G401.6 (cell line): ENCODE measurements at regions not wholly inside any gene's neighbourhood (a gene's known extent, or its start where the extent isn't known, plus 50 kb on each side); places are given as distances from the start of the nearest gene placed in this dataset.

Source experiments
- FAIRE-seq: peaks from 2 replicates; lab custom pipeline; 2012; peaks lifted over from hg19 to GRCh38; lab: Jason Lieb, UNC

DNA sequence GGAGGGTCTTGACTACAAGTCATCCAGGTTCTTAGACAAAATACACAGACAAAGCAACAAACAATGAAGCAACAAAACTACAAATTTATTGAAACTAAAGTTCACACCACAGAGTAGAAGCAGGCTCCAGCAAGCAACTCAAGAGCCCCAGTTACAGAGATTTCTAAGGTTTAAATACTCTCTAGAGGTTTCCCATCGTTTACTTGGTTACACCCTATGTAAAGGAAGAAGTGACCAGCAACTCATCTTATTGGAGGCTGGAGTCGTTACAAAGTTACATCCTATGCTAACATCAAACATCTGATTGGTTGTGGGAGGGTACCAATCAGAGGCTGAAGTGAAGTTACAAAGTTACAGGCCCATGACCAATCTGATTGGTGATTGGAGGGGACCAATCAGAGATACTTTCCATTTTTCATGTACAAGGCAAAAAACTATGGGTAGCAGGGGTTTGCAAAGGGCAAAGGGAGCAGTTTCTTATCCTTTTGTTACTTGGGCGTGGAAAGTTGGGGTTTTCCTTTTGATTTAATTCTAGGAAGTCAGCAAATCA is 2292.6 kb upstream of the C9orf72 start:
- FAIRE-seq: no peak

DNA sequence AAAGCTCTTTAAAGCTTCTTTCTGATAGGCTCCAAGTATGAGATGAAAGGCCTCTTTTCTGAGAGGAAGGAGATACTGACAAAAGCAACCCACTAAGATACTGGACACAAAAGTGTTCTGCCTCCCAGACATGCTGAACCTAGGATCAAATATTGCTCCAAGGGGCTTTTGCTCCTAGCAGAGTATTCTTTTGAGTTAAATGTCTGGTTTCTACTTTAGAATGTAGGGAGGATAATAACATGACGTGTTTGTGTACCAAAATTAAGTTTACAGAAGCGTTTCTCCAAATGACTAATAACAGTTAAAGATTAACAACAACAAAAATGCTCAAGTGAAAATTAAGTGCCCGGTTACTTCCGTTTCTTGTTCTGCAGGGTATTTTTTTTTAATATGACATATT is 2293.3 kb upstream of the C9orf72 start:
- FAIRE-seq: no peak

DNA sequence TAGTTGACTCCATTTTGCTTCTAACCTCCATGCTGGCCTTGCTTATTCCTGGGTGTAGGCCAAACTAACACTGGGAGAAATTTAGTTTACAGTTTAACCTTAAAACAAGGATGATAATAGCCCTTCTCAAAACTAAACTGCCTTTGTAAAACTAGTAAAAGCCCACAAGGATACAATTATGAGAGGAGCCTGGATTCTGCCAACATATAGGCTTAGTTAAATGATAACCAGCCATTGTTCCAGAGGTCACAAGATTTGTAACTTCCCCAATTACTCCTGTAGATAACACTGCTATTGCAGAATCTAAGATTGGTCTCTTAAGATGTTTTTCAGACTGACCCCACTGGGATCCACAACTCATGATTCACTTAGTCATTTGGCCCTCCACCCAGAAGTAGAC is 2300.3 kb upstream of the C9orf72 start:
- no peak for FAIRE-seq

DNA sequence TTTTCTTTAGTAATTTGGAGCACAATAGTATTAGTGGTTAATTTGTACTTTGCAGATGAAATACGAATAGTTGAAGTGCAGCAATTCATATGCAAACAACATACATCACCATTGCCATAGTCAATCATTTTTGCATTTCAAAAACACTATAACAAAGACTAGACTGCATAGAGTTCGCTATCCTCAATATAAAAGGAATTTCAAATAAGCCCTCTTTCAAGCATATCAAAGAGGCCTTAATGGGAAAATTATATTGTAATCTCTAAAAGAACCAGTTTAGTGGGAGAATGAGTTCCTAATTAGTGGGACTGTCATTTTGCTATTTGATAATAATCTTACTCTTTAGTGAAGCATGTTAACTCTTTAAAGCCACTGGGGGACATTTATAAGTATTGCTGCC is 2302.3 kb upstream of the C9orf72 start:
- no peak for FAIRE-seq

DNA sequence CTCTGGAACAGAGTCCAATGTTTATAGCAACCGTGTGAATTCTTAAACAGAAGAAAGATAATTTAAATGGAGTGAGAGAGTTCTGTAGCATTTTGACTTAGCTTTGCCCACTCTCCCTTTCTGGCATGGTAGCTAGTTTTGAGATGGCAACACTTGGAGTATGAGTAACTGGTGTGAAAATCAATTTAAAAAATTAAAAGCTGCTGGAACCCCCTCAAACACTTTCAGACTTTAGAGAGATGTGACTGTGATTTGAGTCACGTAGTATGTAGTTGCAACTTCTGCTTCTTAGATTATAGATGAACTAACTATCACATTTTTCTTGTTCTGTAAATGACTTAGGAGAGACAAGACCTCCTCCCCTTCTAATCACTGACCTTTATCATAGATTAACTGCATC is 2309.5 kb upstream of the C9orf72 start:
- no peak for FAIRE-seq

DNA sequence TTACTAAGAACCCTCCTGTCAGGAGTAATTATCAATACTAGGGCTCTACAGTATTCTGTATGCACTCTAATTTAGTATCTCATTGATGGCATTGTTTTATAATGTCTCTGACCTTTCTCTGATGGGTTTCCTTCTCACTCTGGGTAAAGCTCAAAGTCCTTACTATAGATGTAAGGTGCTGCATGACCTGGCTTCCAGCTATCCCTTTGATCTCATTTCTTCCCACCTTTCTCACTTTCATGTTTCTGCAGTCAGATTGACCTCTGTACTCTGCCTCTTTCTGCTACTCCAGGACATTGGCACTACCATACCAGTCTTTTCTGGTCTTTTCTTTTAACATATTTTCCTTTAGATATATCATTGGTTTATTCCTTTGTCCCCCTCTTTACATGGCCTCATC is 2332.8 kb upstream of the C9orf72 start:
- no peak for FAIRE-seq

DNA sequence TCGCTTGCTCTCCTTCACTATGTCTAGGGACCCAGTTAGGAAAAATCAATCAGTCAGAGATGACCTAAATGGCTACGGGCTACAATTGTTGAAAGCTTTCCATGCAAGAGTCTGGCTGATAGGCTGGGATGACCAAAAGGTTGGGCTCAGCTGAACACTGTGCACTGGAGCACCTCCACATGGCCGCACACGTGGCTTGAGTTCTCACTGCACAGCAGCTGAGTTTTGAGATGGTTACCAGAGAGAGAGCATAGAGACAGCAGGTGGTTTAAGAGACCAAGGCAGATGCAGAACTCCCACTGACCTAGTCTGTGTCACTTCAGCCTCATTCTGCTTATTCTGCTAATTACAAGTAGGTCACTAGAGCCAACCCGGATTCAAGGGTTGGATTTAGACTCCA is 2354.8 kb upstream of the C9orf72 start:
- FAIRE-seq: no peak

DNA sequence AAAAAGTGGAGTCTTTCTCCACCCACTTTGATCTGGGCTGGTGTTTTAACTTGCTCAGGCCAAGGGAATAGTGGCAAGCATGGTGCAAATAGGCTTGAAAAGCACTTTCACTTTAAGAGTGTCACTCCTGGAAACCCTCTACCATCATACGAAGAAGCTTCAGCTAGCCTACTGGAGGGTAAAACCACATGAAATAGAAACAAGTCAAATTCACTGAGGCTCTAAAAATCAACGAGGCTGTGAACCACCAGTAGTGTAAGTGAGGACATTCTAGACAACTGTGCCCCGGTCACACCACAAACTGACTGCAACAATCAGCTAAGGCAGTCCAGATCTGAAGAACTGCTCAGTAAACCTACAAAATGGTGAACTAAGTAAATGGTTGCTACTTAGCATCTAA is 2366.3 kb upstream of the C9orf72 start:
- FAIRE-seq: no peak

DNA sequence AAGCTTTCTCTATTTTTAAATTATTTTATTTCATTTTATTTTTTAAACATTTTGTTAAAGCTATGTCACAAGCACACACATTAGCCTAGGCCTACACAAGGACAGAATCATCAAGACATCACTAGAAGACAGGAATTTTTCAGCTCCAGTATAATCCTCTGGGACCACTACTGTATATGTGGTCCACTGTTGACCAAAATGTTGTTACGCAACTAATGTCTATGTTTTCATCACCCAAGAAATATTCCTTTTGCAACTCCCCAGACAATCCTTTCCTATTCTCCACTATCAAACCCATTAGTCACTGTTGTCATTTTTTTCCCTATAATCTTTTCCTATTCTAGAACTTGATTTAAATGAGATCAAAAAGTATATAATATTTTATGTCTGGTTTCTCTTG is 2371.7 kb upstream of the C9orf72 start:
- no peak for FAIRE-seq

DNA sequence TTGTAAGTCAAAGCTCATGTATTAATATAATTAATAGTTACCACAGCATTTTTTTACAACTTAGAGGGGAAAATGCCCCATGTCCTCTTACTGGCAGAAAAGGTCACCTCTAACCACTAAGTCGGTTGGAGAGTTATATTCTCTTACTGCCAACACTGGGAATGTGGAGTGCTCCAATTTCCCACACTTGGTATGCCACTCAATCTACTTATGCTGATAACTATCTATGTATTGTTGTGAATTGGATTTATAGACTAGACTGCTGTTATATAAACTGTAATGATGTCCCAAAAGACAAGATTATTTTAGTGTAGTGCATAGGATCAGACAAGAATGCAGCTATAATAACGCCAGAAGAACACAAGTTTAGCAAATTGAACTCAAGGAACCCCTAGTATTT is 2385.2 kb upstream of the C9orf72 start:
- FAIRE-seq: no peak

DNA sequence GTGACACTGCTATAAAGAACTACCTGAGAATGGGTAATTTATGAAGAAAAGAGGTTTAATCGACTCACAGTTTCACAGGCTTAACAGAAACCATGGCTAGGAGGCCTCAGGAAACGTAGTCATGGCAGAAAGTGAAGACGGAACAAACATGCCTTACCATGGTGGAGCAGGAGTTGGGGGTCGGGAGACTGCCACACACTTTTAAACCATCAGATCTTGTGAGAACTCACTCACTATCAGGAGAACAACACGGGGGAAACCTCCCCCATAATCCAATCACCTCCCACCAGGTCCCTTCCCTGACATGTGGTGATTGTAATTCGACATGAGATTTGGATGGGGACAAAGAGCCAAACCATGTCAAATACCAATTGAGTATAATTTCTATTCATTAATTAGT is 2392.6 kb upstream of the C9orf72 start:
- no peak for FAIRE-seq

DNA sequence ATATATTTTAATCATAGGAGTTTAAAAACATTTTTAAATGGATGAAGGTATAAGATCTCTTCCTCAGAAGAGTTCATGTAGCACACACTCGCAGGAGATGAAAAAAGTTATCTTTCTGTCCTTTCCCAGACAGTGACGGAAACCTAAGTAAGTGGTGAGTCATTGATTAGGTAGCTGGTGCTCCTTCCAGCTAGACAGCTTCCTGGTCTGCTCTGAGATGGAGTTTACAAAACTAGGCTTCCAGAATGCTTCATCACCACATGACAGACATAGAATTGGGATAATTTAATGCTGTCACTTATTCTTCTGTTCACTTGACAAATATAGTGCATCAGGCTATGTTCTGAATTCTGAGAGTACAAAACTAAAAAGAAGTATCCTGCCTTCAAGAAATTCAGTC is 2393.0 kb upstream of the C9orf72 start:
- no peak for FAIRE-seq

DNA sequence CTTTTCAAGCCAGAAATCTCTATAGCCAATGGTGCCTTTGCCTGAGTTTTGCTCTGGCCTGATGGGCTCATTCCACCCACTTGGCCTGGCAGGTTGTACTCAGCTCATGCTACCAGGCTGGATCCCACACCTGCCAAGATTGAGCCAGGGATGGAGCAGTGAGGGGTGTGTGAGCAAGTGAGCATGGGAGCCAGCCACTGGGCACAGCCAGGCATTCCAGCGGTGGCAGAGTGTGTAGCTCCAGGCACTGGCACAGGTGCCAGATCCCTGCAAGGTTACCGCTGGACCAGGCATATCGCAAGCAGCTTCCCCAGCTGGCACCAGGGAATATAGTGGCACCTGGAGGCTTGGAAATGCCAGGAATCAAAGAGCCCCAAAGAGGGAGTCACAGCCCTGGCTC is 2395.6 kb upstream of the C9orf72 start:
- FAIRE-seq: no peak

DNA sequence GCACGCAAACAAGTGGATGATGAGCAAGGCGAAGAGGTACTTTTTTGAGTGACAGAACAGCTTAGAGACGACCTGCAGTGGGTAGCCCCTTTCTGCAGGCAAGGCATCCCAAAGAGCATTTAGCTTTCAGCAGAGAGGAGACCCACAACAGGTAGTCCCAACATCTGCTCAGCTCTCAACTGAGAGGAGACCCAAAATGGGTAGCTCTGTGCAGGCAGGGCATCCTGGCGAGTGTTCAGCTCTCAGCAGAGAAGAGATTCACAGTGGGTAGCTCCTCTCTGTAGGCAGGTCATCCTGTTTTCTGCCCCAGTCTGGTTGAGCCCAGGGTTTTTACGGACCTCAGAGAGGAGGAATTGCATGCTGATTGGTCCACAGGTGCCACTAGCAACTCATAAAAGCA is 2396.1 kb upstream of the C9orf72 start:
- FAIRE-seq: no peak

DNA sequence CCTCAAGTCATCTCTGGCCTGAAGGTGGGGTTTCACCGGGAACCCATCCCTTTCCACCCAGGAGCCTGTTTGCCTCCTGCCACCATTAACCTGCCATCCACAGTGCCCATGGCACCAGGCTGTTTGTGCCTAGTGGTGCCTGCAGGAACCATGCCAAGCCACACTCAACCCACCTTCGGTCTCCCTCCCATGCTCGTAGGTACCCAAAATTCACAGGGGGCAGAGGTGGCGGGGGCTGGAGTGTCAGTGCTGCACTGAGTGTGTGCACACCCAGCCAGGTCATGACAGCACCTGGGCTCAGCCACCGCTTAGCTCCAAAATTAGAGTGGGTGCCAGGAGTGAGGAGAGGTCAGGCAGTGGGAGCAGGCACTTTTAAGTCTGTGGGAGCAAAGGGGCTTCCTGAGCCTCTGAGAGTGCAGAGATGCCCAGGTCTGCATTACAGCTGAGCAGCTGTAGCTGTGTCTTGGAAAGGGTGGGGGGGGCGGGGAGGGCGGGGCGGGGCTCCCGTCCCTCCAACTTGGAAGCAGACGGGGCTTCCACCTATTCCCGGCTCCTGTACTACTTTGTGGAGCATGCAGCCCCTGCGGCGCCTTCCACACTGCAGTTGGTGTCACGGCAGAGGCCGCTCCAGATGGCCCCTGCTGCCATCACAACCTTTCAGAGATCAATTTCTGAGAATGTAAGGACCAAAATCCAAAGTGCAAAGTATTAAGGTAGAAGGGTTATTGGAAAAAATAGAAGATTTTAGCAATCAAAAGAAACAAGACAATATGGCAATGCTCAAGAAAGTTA is 2396.8 kb upstream of the C9orf72 start:
- no peak for FAIRE-seq

DNA sequence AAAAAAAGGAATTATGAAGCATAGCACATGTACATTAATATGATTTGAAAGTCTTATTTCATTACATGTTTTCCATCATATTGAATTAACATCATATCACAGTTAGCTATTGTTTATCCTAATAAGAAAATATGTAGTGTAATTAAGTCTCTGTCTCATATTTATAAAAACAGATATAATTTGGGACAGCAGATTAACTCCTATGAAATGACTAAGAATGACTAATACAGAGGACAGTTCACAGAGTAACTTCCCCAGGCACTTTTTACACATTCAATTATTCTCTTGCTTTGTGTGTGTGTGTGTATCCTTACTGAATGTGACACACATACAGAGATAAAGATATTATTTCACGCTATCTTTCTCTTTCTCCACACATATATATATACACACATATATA is 2400.9 kb upstream of the C9orf72 start:
- FAIRE-seq: no peak

DNA sequence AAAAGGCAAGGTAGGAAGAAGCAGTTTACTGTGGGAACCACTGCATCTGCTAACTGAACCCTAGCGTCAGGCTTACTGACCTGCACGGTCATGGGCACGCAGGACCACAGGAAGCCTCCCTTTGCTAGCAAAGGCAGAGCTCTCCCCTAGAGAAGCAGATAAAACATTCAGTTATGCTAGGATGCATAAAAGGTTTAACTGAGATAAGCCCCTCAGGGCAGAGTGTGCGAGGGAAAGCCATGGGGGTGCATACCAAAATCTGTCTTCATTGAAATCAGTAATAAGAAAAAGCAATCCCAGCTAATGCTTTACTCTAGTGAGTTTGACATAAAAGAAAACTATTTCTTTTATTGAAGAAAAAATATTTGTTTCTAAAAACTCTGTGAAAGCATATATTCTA is 2403.7 kb upstream of the C9orf72 start:
- FAIRE-seq: no peak

DNA sequence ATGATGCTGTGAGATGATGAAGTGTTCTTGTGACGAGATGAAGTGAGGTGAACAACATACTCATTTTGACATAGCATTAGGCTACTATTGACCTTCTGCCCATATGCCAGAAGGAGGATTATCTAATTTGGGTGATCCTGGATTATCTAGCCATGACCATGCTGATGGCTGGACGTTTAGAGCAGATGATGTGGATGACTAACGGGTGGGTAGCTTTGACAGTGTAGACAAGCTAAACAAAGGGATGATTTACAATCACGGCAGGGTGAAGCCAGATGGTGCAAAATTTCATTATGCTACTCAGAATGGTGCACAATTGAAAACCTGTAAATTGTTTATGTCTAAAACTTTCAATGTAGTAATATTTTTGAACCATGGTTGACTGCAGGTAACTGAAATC is 2403.4 kb upstream of the ACO1 start:
- no peak for FAIRE-seq

DNA sequence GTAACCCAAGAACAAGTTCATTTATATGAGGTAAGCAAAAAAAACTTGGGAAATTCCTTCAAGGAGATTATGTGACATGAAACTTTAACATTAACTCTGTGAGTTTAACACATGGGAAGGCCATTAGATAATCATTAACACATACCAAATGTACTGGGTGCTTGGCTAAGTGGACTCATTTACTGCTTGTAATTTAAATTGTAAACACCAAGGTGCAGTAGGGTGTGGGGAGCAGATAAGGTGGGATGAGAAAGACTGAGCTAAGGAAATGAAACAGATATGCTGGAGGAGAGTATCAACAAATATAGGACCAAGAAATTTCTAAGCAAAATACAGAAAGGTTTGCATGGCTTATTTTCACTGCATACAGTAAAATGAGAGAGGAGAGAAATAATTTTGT is 2384.8 kb upstream of the ACO1 start:
- no peak for FAIRE-seq

DNA sequence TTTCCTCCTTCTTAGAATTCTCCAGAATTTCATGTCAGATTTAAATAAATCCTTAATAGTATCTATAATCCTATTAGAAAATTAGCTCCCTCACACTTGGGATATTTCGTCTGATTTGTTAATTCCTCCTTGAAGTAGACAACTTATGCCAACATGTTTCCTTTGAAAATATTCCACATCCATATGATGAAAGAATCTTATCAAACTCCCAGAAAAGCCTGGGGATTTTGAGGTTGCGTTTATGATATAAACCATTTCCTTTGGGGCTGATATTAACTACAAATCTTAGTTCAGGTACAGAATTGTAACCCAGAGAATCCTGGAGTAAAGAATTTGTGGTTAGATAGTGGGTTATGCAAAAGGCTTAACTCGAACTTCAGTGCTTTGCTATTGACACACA is 2373.8 kb upstream of the ACO1 start:
- no peak for FAIRE-seq

DNA sequence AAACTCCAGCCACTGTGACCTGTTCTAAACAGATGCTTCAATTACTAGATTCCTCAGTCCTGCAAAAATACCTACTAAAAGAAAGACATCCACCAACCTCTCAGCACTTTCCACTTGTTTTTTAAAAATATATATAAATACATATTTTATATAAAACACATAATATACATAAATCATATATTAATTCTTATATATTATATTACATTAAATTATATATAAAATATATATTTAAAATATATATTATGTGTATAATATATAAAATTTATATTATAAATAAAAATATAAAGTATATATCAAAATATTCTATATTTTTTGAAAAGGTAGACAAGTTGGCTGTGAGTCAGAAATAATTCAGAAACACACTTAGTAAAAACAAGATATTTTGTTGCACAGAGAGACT is 2371.8 kb upstream of the ACO1 start:
- peak; percentile 96 for FAIRE-seq

DNA sequence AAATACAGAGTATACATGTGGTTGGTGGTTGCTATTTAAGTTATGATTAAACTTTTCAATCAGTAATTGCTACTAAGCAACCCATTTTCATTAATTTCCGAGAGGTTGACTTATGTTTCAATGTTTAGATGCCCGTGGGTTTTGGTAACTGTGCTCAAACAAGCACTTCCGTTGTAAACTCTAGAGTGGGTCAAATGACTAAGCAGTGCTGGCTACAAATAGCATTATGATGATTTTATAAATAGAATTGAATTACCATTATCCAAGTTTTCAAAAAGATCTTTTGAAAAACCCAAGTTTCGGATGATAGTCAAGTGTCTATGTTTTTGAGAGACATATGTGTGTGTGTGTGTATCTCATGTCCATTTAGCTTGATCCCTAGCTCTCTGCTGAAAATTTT is 2369.4 kb upstream of the ACO1 start:
- no peak for FAIRE-seq

DNA sequence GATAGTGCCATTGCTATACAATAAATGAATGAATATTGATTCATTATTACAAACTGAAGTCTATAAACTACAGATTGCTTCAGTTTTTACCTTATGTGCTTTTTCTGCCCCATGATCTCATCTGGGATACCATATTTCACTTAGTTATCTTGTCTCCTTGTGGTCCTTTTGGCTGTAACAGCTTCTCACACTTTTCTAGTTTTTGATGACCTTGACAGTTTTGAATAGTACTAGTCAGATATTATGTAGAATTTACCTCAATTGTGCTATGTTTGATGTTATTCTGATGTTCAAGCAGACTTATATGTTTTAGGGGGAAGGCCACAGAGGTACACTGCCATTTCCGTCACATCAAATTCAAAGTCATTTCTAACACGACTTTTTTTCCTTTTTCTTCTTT is 2364.3 kb upstream of the ACO1 start:
- FAIRE-seq: no peak

DNA sequence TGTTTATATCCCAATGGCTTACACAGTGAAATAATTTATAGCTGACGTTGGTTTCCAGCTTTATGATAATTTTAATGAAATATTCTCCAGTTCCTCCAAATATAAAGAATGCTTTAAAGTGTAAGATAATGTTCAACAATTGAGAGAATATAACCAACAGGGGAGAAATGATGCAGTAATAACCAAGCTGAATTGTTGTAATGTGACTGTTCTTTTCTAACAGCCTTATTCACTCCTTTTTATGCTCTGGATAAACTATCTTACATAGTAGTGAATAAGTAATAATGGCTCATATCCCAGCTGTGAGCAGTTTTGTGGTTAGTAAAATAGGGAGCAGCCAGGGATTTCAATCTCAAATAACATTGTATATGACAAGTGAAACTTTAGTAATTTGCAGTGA is 2348.7 kb upstream of the ACO1 start:
- FAIRE-seq: no peak

DNA sequence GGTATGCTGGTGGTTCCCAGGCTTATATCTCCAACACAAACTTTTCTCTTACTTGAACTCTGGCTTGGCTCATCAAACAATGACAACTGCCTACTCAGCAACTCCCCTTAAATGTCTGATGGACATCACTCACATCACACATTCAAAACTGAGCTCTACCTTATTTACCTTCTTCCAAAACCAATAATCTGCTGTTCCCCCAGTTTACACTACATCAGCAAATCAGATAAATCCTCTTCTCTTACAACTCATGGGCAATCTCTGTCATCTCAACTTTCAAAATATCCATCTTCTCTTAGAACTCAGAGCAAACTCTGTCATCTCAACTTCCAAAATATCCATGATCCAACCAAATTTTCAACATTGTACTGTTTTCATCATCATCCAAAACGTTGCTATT is 2347.9 kb upstream of the ACO1 start:
- FAIRE-seq: no peak
